Stomach (tissue), 4 donors: ENCODE measurements at regions not wholly inside any gene's neighbourhood (a gene's known extent, or its start where the extent isn't known, plus 50 kb on each side); places are given as distances from the start of the nearest gene placed in this dataset.

ENCODE experiments used
- CTCF ChIP-seq, 7 experiments: fragments of 450-650 bp in 4 of 7; fragments of 200-600 bp in 3 of 7; sonication (generic) in 3 of 7; IDR thresholded peaks; one replicate each; pipeline ENCODE4 v1.5.1; 2016 to 2019; ENCODE audit warnings: antibody characterized with exemption in 7 of 7, control low read depth in 2 of 7, mild to moderate bottlenecking in 1 of 7
- EP300 ChIP-seq: sonication (generic); formaldehyde crosslinking; IDR thresholded peaks from one replicate; pipeline ENCODE4 v1.6.1; 2017; ENCODE audit warnings: antibody characterized with exemption
- POLR2A ChIP-seq, 4 donors: fragments of 450-650 bp; IDR thresholded peaks; one replicate each; pipeline ENCODE4 v1.6.1; 2016; ENCODE audit warnings: antibody characterized with exemption in 4 of 4, control low read depth in 2 of 4, mild to moderate bottlenecking in 1 of 4, moderate library complexity in 1 of 4
- POLR2AphosphoS5 ChIP-seq, 3 donors: sonication (generic); formaldehyde crosslinking; IDR thresholded peaks; one replicate each; pipeline ENCODE4 v1.6.1; 2016; ENCODE audit warnings: antibody characterized with exemption in 3 of 3

- TF ChIP-seq CTCF (IDR thresholded peaks at IDR 0.05) (no peak), POLR2AphosphoS5 (IDR thresholded peaks at IDR 0.05) (no peak), POLR2A (IDR thresholded peaks at IDR 0.05) (no peak), EP300 (no peak)
Observed at GRCh38 chr4:107472265-107472948, 247.6 kb downstream of the PAPSS1 start.
